Left ventricle myocardium inferior (tissue), 1 donor: ENCODE measurements at regions not wholly inside any gene's neighbourhood (a gene's known extent, or its start where the extent isn't known, plus 50 kb on each side); places are given as distances from the start of the nearest gene placed in this dataset.
A peak's percentile ranks its signal among the peaks of the same experiment; 100 is the strongest.
"Not testable (repeated sequence)": the region's sequence is repeated elsewhere in the genome, so short reads cannot be mapped to it uniquely, and the experiment has no call there.

Experiments used
- DNase-seq: peaks from one replicate; pipeline ENCODE4 v3.0.0-alpha.2; 2020
- H3K27ac ChIP-seq: fragments of 200-600 bp; replicated peaks from 2 replicates; pipeline ENCODE4 v1.8.0; 2021
- H3K27me3 ChIP-seq: fragments of 200-600 bp; 2 replicates; pipeline ENCODE4 v1.8.0; 2021; ENCODE audit warnings: low read depth
- H3K36me3 ChIP-seq: fragments of 200-600 bp; 2 replicates; pipeline ENCODE4 v1.8.0; 2021
- H3K4me1 ChIP-seq: fragments of 200-600 bp; 2 replicates; pipeline ENCODE4 v1.8.0; 2021
- H3K4me3 ChIP-seq: fragments of 200-600 bp; 2 replicates; pipeline ENCODE4 v1.8.0; 2021; ENCODE audit warnings: mild to moderate bottlenecking, moderate library complexity
- H3K9me3 ChIP-seq: fragments of 200-600 bp; replicated peaks from 2 replicates; pipeline ENCODE4 v1.8.0; 2021
- CTCF ChIP-seq: fragments of 200-600 bp; IDR thresholded peaks from 2 replicates; pipeline ENCODE4 v1.8.0; 2021; ENCODE audit warnings: antibody characterized with exemption, mild to moderate bottlenecking, borderline replicate concordance
- intact Hi-C: fragments of 100-400 bp; cut with micrococcal nuclease; formaldehyde crosslinking; loops from one replicate; pipeline ENCODE4 v1.11.0; 2022
- donor health status: DM: no; HTN: yes; CAD: no; lungs with severe emphysema.

GRCh38 chr7:6882321-6882721 is 56.2 kb upstream of the CCZ1B start:
- DNase-seq, H3K27me3 ChIP-seq, intact Hi-C loops, H3K27ac ChIP-seq, H3K9me3 ChIP-seq, H3K36me3 ChIP-seq, H3K4me1 ChIP-seq, H3K4me3 ChIP-seq: not testable (repeated sequence)

GRCh38 chr7:6883756-6884155 is 57.7 kb upstream of the CCZ1B start:
- H3K36me3 ChIP-seq, intact Hi-C loops, H3K27ac ChIP-seq, H3K27me3 ChIP-seq, DNase-seq, H3K4me1 ChIP-seq, H3K4me3 ChIP-seq, H3K9me3 ChIP-seq: not testable (repeated sequence)

- TF ChIP-seq CTCF = no peak
- H3K4me1 ChIP-seq = peaks cover 9% of the 10 kb centered on the region
- intact Hi-C loops = no loop called here
- no peaks in the 10 kb centered on the region for H3K9me3 ChIP-seq
- no peak overlapping the region for H3K27ac ChIP-seq
- H3K4me3 ChIP-seq = no peak overlapping the region
- no peaks in the 10 kb centered on the region for H3K36me3 ChIP-seq
- no peaks in the 10 kb centered on the region for H3K27me3 ChIP-seq
- DNase-seq = no peak
Measured at GRCh38 chr7:6886198-6886597, 60.1 kb upstream of the CCZ1B start.

- H3K4me3 ChIP-seq, H3K36me3 ChIP-seq, H3K4me1 ChIP-seq, H3K9me3 ChIP-seq, H3K27me3 ChIP-seq, intact Hi-C loops: not testable (repeated sequence)
- TF ChIP-seq CTCF = peak; percentile 22
- DNase-seq = peak; percentile 32
- peak overlapping the region; percentile 63 for H3K27ac ChIP-seq
Measured at GRCh38 chr7:6888267-6889045, 62.4 kb upstream of the CCZ1B start.

GRCh38 chr7:6889252-6889812 is 63.3 kb upstream of the CCZ1B start:
- H3K9me3 ChIP-seq = no peaks in the 10 kb centered on the region
- no peak for DNase-seq
- TF ChIP-seq CTCF = no peak
- H3K36me3 ChIP-seq = no peaks in the 10 kb centered on the region
- peaks cover 9% of the 10 kb centered on the region for H3K4me1 ChIP-seq
- no peak overlapping the region for H3K4me3 ChIP-seq
- intact Hi-C loops = no loop called here
- no peaks in the 10 kb centered on the region for H3K27me3 ChIP-seq
- no peak overlapping the region for H3K27ac ChIP-seq

- H3K27me3 ChIP-seq, intact Hi-C loops, DNase-seq: not testable (repeated sequence)
Measured at GRCh38 chr7:6902097-6902518, 76.0 kb upstream of the CCZ1B start.

GRCh38 chr7:6903289-6903688 is 77.2 kb upstream of the CCZ1B start:
- DNase-seq, H3K36me3 ChIP-seq, H3K4me3 ChIP-seq, H3K27ac ChIP-seq, H3K4me1 ChIP-seq, intact Hi-C loops, H3K9me3 ChIP-seq, H3K27me3 ChIP-seq: not testable (repeated sequence)

More at GRCh38 chr7:6902097-6902518, 76.0 kb upstream of the CCZ1B start:
- not testable (repeated sequence) for H3K36me3 ChIP-seq, H3K4me3 ChIP-seq, H3K4me1 ChIP-seq, H3K27ac ChIP-seq, H3K9me3 ChIP-seq

GRCh38 chr7:6903792-6904191 is 77.7 kb upstream of the CCZ1B start:
- H3K9me3 ChIP-seq, DNase-seq, H3K27ac ChIP-seq, H3K36me3 ChIP-seq, H3K27me3 ChIP-seq, H3K4me1 ChIP-seq, intact Hi-C loops, H3K4me3 ChIP-seq: not testable (repeated sequence)
